NCI-H82 (cell line): ENCODE measurements at regions not wholly inside any gene's neighbourhood (a gene's known extent, or its start where the extent isn't known, plus 50 kb on each side); places are given as distances from the start of the nearest gene placed in this dataset.
"Not testable (repeated sequence)": the region's sequence is repeated elsewhere in the genome, so short reads cannot be mapped to it uniquely, and the experiment has no call there.

Experiments
- DNase-seq: peaks from one replicate; lab custom pipeline; 2025; lab: John Stamatoyannopoulos, UW

GRCh38 chr6:128595544-128595943 lies 75.1 kb upstream of the PTPRK start:
- no peak for DNase-seq

- DNase-seq, result no peak
Observed at GRCh38 chr6:128586095-128586494, 65.7 kb upstream of the PTPRK start.

- DNase-seq, result no peak
Observed at GRCh38 chr6:128580224-128581110, 60.1 kb upstream of the PTPRK start.

GRCh38 chr6:128575254-128575653 lies 54.9 kb upstream of the PTPRK start:
- not testable (repeated sequence) for DNase-seq

GRCh38 chr6:128574402-128574801 lies 54.0 kb upstream of the PTPRK start:
- no peak for DNase-seq

- no peak for DNase-seq
Observed at GRCh38 chr6:128573036-128573435, 52.6 kb upstream of the PTPRK start.

GRCh38 chr6:128572294-128572693 lies 51.9 kb upstream of the PTPRK start:
- DNase-seq, result no peak

- no peak for DNase-seq
Observed at GRCh38 chr6:128570680-128571063, 50.3 kb upstream of the PTPRK start.

GRCh38 chr6:128569732-128570679 lies 49.6 kb upstream of the PTPRK start:
- no peak for DNase-seq
